Middle frontal gyrus (tissue), 1 donor: ENCODE measurements at regions not wholly inside any gene's neighbourhood (a gene's known extent, or its start where the extent isn't known, plus 50 kb on each side); places are given as distances from the start of the nearest gene placed in this dataset.
"Not testable (repeated sequence)": the region's sequence is repeated elsewhere in the genome, so short reads cannot be mapped to it uniquely, and the experiment has no call there.

Experiments used
- DNase-seq: peaks from one replicate; pipeline ENCODE4 v3.0.0-alpha.2; 2015; ENCODE audit warnings: low spot score; ENCODE audit errors: extremely low spot score

DNA sequence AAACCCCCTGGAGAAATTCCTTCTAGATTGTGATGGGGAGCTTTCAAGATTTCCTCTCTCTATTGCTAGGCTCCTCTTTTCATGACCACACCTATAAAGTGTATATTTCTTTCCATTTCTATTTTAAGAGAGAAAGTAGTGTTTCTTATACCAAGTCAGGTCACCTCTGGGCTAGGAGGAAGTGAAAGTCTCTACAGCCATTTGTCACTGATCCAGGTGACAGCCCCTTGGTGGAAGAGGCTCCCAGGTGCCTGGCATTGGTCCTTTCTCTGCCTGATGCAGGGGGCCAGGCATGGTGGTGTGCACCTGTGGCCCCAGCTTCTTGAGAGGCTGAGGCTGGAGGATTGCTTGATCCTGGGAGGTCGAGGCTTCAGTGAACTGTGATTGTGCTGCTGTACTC lies 64.7 kb downstream of the DHCR7 start:
- DNase-seq = no peak

DNA sequence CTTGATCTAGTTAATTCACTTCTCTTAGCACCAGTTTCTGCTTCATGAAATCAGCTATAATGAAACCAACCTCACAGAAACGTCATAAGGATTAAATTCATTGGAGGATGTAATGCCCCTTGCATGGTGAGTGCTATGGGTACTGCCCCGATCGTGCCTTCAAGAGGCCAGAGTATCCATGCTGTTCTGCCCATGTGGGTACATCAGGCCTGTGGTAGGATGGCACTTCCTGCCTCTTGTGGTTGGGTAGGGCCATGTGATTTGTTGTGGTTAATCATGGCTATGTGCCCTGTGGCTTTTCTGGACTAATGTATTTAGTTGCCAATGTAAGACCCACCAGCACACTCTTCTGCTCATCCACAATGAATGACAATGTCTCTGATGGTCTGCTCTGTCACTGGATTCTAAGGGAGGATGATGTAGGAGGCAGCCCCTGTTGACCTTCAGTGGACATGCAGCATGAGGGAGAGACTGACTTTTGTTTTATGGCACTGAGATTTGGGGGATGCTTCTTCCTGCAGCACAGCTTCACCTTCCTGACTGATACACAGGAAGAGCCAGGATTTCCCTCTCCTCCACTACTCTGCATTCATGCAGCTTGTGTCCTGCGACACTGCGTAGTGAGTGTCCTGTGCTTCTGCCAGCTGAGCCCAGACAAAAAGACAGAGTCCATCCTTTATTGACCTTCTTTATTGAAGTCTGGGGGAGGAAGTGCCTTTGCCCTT lies 66.2 kb downstream of the DHCR7 start:
- DNase-seq = no peak

DNA sequence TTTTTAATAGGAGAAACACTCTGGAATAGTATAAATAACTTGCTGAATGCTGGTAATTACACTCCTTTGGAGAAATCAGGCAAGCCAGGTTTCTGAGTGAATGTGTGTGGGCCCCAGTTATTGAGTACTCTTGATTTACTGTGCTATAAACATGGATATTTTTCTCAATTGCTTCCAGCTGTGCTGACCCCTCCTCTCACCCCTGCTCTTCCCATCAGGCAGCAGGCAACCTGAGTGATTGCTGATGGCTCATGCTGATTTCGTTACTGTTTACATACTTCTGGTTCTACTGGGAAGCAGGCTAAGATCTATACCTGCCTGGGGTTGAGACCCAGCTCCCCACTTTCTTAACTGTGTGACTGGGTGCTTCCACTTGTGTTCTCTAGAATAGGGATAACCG lies 68.5 kb downstream of the DHCR7 start:
- DNase-seq = no peak

DNA sequence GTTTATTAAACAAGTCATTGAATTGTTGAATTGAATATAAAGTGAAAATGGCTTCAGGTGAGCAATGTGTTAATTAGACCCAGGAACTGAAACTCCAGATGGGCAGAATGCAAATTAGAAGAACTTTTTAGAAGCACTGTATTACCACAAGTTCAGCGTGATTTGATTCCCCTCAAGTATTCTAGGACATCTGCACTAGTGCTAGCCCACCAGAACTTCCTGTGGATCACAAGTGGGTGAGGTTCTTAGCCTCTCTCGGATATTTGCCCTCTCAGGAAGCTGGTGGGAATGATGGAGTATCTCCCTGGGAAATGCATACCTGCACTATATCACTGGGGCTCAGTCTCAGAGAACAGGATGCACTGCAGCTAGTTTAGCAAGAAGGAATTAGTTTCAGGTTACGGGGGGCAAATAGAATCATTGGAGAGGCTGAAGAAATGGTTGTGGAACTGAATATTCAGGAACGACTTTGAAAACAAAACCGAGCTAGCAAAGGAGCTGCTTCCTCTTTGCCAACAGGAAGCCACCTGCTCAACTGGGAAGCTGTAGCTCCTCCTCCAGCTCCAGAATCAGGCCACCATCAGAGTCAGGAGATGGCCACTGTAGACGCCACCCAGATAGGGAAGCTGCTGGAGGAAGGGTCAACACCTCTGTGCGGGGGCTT lies 74.3 kb downstream of the DHCR7 start:
- DNase-seq = no peak

DNA sequence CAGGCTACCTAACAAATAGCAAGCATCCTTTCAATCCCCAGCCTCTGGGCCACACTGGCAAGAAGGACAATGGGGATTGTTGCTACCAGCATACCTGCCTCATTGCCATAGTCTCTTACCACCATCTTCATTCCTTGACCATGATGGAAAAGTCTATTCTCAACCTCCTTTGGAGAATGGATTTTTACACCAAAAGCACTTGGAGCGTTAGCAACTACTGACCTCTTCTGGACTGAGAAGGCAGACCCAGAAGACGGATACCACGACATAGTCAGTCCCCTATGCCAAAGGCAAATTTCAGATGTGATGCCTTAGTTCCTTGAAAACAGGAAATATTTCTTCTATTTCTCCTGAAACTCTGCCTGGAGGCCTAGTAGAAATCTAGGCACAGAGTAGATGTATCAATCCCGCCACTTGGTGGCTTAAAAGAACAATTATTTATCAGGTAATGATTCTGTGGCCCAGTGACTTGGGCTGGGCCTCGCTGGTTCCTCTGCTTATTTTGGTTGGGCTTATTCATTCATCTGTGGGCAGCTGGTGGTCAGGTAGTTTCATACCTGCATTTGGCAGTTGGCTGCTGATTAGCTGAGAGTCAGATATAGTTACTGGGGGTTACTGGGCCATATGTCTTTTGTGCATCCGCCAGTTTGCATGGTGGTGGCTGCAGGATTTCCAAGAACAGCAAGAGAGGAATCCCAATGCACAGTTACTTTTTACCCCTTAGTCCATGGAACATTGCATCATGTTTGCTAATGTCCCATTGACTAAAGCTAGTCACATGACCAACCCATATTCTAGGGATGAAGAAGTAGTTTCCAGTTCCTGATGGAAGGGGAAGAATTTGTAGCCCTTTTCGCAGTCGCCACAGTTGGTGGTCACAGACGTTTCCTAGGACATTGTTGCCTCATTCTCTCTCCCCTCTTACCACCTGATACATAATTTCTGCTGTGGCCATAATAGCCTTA lies 75.2 kb downstream of the DHCR7 start:
- DNase-seq = peak; percentile 29

DNA sequence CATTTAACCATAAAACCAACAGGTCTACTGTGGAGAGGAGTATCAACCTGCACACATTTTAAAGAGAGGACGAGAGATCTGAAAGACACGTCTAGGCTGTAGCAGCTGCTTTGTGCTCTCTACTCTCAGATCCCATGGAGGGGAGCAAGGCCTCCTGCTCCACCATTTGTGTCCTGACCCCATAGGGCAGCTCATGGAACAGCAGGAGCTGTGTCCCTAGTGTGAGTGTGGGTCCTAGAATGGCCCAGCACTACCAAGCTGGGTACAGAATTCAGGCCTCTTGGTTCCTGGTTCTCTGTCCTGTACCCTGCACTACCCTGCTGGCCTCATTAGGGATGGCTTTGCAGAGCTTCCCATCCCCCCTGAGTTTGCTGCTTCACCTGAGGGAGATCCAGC lies 76.5 kb downstream of the DHCR7 start:
- DNase-seq = no peak

DNA sequence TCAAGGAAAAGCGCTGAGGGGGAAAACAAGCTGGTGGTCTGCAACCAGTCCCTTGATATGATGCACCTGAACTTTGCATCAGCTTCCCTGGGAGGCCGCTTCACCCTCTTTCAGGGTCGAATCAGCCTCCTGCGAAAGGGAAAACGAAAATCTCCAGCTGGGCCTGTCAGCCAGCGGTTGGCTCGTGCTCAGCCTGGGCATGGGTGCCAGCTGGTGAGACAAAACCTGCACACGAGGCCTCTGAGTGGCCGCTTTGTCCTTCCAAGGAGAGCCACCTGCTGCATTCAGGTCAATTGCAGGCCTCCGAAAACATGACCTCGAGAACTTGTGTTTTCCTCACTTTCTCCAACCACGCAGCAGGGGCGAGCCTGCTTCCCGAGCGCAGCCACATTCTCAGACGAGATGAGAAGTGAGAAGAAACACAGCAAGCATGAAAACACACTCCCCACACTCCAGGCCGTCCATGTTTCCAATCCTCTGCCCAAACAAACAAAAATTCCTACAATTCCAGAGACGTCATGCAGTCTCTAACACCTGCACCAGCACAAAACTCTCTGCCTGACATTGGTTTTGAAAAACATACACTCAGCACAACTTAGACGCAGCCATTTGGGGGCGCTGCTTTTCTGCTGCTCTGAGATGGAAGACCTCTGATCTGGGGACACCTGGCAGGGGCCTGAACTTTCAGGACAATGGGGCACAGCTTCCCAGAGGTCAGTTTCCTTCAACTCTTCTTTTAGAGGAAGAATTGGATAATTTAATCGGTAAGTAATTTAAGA lies 77.1 kb downstream of the DHCR7 start:
- no peak for DNase-seq

DNA sequence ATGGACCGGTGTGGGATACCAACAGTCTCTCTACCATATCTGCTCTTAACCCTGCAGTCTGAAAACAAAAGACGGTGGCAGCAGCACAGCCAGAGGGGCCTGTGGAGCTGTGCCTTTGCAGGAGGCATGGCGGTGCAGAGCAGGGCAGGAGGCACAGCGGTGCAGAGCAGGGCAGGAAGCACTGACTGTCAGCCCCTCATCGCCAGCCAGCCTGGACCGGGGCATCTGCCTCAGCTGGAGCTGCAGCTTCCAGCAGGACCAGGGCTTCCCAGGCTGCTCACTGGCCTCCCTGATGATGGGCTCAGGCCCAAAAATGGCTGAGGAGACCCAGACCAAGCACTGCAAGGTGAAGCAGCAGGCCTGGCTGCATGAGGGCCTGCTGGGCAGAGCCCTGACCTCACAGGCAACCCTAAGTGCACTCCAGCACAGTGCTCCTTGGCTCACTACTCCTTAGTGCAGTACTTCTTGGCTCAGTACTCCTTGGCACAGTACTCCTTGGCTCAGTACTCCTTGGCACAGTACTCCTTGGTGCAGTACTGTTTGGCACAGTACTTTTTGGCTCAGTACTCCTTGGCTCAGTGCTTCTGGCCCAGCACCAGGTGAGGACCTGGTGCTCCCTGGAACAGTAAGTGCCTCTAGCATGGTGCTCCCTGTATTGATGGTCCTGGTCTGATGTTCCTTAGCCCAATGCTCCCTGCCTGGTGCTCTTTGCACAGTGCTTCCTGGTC lies 78.0 kb downstream of the DHCR7 start:
- DNase-seq = no peak

DNA sequence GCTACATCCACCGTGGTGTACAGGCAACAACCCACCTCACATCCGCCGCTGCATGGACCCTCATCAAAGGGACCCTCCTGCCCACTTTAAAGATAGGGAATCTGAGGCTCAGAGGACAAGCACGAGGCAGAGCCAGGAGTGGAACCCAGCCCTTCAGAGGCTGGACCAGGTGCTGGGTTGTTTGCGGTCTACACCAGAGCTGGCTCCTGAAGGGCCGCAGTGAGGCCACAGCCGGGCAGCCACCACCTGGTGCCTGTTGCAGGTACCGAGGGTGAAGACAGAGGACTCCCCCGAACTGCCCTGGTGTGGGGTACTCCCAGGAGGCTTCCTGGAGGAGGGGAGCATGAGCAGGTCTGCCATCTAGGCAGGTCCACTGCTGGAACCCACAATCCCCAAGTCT lies 78.8 kb downstream of the DHCR7 start:
- DNase-seq = no peak

DNA sequence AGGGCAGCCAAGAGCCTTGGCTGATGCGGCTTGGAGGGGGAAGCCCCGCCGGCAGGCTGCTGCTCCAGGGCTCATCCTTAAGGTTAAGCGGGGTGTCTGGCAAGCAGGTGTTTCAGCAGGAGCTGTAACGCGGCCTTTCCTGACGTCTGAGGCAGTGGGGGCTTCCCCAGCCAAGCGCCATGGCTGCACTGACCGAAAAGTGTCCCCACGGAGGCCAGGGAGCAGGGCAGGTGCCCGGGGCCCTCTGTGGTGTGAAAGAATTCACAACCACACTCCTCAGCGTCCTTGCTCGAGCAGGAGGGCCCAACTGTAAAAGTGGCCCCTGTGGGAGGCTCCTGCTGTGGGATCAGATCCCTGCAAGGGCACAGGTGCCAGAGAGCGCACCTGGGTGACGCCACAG lies 79.2 kb downstream of the DHCR7 start:
- DNase-seq = no peak

DNA sequence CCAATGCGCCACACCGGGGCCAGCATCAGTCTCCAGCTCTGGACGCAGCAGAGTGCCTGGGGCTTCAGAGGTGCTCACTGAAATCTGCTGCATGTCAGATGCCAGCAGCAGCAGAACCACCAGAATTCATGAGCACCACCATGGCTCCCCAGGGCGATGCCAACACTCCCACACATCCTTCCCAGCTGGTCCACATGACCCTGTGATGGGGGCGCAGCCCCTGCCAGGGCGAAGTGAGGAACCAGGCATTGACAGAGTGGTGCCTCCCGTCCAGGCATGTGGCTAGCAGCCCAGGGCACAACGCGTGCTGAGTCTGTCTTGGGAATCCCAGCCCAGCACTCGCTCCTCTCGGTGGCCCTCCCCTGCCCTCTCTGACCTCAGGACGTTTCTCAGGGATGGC lies 80.4 kb downstream of the DHCR7 start:
- no peak for DNase-seq

DNA sequence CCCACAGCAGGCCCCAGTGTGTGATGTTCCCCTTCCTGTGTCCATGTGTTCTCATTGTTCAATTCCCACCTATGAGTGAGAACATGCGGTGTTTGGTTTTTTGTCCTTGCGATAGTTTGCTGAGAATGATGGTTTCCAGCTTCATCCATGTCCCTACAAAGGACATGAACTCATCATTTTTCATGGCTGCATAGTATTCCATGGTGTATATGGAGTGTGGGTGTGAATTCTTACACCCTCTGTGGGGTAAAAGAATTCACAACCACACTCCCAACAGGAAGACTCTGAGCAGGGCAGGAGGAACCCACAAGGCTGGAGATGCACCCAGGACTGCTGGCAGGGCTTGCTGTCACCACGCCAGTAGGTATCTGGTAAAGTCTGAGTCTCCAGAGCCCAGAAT lies 80.9 kb downstream of the DHCR7 start:
- not testable (repeated sequence) for DNase-seq

DNA sequence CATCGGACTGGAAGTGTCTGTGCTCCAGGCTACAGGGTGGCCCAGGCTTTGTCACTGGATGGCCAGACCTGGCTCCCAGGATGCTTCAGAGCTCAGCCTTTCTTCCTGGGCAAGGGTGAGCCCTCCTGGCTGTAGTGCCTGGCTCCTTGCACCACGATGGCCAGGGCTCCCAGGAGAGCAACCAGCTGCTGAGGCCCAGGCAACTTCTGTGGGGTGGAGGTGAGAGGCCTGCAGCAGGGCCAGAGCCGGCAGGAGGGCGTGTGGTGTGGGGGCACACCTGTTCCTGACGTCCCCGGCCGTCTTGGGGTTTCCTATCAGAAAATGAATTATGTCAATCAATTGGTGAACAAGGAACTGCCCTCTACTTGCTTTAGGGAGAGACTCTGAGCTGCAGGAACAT lies 82.1 kb downstream of the DHCR7 start:
- no peak for DNase-seq

DNA sequence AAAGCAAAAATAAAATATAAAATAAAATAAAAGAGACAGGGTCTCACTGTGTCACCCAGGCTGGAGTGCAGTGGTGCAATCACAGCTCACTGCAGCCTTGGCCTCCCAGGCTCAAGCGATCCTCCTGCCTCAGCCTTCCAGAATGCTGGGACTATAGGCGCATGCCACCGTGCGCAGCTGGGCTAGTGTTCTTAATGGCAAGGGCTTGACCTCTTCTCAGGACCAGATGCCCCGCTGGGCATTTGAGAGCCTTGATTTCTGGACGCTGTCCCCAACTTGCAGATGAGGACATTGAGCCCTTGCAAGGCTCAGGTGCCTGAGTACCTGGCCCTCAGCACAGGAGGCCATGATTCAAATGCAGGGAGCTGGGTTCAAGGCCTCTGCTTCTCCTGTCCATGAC lies 82.6 kb downstream of the DHCR7 start:
- no peak for DNase-seq

DNA sequence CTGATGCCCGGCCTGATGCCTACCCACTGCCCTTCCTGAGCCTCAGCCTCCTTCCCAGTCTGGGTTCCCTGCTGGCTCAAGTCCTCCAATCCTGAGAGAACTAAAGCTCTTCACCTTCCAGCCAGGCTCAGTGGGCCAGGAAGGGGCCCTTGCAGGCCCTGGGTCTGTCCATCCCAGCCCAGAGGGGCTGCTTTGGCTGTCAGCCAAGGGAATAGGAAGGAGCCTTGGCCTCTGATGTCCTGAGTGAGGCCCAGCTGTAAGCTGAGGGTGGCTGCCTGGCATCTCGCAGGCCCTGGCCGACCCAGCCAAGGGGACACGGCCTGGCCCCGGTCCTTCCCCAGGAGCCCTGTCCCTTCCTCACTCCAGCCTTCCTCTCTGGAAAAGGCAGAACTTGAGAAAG lies 83.4 kb downstream of the DHCR7 start:
- DNase-seq = no peak

DNA sequence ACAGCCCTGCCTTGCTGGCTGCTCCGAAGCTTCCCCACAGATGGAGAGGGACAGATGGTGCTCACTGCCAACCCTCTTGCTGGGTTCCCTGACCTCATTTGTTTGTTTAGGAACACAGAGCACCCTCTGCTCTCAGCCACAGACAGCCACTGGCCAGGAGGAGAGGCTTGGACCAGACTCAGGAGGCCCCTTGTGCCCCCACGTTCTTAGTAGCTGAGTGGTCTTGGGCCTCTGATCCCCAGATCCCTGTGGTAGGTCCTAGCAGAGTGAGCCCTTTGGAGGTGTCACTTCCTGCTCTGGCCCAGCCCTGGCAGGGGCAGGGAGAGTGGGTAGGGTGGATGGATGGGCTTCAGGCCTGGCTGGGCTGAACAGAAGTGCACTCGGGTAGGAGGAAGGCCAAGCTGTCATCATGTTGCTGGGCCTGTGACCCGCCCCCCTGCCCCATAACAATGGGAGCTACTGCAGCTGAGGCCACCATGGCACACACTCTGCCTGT lies 84.0 kb downstream of the DHCR7 start:
- no peak for DNase-seq

DNA sequence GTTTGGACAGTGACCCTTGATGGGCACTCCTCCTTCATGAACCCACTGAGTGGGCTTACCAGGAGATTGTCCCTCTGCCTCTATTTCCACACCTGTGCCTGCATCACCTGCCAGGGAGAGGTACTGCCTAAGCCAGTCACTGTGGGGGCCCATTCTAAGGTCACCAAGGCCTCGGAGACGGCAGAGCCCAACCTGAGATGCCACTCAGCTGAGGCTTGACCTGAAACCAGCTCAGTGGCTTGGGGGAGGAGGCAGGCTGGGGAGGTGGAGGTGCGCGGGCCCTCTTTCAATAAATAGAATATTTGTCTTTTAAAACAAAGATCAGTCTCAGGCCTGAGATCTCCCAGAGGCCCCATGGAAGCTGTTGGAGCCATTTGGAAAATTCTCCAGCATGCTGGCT lies 84.5 kb downstream of the DHCR7 start:
- no peak for DNase-seq

DNA sequence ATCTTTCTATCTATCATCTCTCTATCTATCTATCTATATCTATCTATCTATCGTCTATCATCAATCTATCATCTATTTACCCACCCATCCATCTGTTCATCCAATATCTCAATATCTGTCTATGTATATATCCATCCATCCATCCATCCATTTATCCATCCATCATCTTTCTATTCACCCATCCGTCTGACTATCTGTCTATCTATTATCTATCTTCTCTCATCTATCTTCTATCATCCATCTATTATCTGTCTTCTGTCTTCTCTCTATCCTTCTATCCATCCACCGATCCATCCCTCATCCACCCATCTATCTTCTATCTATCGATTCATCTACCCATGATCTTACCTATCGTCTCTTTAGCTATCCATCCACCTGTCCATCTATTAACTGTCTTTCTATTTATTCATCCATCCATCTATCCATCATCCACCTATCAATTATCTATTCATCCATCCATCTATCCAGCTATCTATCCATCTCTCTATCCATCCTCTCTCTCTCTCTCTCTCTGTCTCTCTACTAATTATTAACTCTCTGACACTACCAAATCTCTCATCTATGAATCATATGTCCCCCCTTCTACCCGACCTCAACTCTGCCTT lies 89.1 kb downstream of the DHCR7 start:
- no peak for DNase-seq

DNA sequence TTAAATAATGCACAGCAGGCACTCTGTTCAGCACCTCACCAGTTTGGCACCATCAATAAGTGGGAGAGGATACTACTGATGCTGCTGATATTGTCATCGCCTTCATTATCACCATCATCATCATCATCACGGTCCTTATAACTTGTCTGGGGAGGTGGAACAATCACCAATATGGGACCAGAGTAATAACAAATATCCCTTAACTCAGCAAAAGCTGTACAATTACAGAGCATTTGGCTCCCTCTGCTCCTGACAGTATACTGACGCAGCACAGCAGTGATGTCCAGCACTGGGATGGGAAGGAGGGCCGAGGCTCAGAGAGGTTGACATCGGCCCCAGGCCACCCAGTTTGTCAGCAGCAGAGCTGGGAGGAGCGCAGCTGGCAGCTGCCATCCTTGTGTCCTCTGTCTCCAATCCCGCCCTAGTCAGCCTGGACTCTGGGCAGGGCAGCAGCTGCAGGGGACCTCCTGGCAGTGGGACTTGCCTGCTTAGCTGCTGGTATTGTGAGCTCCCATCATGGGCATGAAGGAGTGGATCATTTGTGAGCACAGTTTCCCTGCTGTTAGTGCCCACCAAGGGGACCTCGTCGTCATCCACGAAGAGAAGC lies 90.0 kb downstream of the DHCR7 start:
- no peak for DNase-seq

DNA sequence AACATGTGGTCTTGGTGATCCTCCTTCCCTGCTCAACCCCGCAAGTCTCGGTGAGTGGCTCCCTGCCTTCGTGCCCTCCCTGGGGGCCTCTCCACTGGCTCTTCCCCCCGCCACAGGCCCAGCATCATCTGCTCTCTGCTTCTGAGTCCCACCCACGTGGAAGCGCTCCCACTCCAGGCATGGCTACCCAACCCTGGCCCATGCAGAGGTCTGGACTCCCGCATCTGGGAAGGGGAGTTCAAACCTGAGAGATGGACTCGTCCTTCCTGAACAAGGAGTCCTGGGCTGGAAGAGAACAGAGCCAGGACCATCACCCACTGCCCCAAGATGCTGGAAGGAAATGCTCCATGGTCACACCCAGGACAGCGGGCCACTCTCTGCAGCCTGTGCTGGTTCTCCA lies 90.8 kb downstream of the DHCR7 start:
- DNase-seq = no peak
